H1 (cell line): ENCODE measurements at regions not wholly inside any gene's neighbourhood (a gene's known extent, or its start where the extent isn't known, plus 50 kb on each side); places are given as distances from the start of the nearest gene placed in this dataset.

Experiments used
- EZH2 ChIP-seq: fragments of 200-600 bp; sonication (generic); IDR thresholded peaks from 2 replicates; pipeline ENCODE4 v1.7.1; 2012; ENCODE audit warnings: low read depth, mild to moderate bottlenecking, moderate library complexity, low read length, inconsistent platforms; ENCODE audit not compliant: severe bottlenecking
- GABPA ChIP-seq: IDR thresholded peaks from 2 replicates; pipeline ENCODE4 v1.6.1; 2011; ENCODE audit warnings: mild to moderate bottlenecking, low read length, moderate library complexity, borderline replicate concordance; ENCODE audit not compliant: insufficient read depth
- POLR2A ChIP-seq, 2 experiments: IDR thresholded peaks; 1 replicate in 1 of 2; 2 replicates in 1 of 2; pipeline ENCODE4 v1.6.1; 2011; ENCODE audit warnings: low read depth in 2 of 2, low read length in 2 of 2, mild to moderate bottlenecking in 2 of 2; ENCODE audit errors: control extremely low read depth in 1 of 2
- POLR2AphosphoS5 ChIP-seq: IDR thresholded peaks from 2 replicates; pipeline ENCODE4 v1.6.1; 2011; ENCODE audit warnings: low read depth, low read length
- TF ChIP-seq, protein P1 (sequence below), 3 experiments: IDR thresholded peaks; 1 replicate in 2 of 3; 2 replicates in 1 of 3; pipeline versions ENCODE4 v1.5.1 to v1.6.1; 2011; ENCODE audit warnings: low read length in 3 of 3, mild to moderate bottlenecking in 3 of 3, inconsistent platforms in 2 of 3, low read depth in 1 of 3, moderate library complexity in 1 of 3; ENCODE audit not compliant: insufficient read depth in 1 of 3; ENCODE audit errors: control extremely low read depth in 1 of 3
- TF ChIP-seq, protein P2 (sequence below): IDR thresholded peaks from 2 replicates; pipeline ENCODE4 v1.6.1; 2012; ENCODE audit warnings: inconsistent platforms

- TF ChIP-seq, protein P1, sequence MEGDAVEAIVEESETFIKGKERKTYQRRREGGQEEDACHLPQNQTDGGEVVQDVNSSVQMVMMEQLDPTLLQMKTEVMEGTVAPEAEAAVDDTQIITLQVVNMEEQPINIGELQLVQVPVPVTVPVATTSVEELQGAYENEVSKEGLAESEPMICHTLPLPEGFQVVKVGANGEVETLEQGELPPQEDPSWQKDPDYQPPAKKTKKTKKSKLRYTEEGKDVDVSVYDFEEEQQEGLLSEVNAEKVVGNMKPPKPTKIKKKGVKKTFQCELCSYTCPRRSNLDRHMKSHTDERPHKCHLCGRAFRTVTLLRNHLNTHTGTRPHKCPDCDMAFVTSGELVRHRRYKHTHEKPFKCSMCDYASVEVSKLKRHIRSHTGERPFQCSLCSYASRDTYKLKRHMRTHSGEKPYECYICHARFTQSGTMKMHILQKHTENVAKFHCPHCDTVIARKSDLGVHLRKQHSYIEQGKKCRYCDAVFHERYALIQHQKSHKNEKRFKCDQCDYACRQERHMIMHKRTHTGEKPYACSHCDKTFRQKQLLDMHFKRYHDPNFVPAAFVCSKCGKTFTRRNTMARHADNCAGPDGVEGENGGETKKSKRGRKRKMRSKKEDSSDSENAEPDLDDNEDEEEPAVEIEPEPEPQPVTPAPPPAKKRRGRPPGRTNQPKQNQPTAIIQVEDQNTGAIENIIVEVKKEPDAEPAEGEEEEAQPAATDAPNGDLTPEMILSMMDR (IDR thresholded peaks at IDR 0.05; ENCODE audit: control extremely low read depth in 1 of 3, insufficient read depth in 1 of 3, low read depth in 1 of 3, low read length in 3 of 3), result no peak
- TF ChIP-seq POLR2AphosphoS5, result no peak
- no peak for TF ChIP-seq GABPA
- no peak for TF ChIP-seq EZH2
- TF ChIP-seq, protein P2, sequence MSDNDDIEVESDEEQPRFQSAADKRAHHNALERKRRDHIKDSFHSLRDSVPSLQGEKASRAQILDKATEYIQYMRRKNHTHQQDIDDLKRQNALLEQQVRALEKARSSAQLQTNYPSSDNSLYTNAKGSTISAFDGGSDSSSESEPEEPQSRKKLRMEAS, result no peak
- no peak for TF ChIP-seq POLR2A (IDR thresholded peaks at IDR 0.05; ENCODE audit: control extremely low read depth in 1 of 2, low read depth in 2 of 2, low read length in 2 of 2)
Observed at GRCh38 chr3:31382856-31383255, 149.9 kb upstream of the STT3B start.
